Fibroblast of peridontal ligament (primary cell): ENCODE measurements at regions not wholly inside any gene's neighbourhood (a gene's known extent, or its start where the extent isn't known, plus 50 kb on each side); places are given as distances from the start of the nearest gene placed in this dataset.

Experiments used
- DNase-seq: peaks from one replicate; pipeline ENCODE4 v3.0.0-alpha.2; 2010; ENCODE audit errors: extremely low read depth

DNA sequence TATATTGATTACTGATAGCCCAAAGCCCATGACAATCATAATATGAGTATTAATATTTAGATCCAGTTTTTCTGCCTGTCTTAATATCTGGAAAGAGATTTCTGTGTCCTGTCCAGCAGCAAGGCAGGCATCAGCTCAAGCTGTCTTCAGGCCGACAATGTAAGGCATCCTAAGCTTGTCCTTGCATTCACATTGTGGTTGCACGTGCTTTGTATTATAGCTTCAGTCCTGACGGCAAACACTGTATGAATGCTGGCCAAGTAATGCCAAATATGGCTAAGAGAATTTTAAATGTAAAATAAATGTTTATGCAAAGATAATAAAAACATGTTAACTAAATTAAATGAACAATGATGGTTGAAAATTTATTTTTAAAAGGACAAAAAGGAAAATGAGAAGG lies 255.7 kb upstream of the RPS6KA3 start:
- no peak for DNase-seq

DNA sequence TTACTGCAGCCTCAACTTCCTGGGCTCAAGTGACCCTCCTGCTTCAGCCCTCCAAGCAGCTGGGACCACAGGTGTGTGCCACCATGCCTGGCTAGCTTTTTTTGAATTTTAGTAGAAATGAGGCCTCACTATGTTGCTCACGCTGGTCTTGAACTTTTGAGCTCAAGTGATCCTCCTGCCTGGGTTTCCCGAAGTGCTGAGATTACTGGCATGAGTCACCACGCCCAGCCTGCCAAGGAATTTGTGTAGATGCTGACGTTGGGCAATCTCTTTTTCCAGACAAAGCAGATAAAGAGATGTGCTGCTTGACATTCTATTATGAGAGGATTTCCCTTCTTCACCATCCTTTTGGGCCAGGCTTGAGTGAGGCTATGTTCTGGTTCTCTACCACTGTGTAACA lies 254.5 kb upstream of the RPS6KA3 start:
- peak; percentile 69 for DNase-seq

DNA sequence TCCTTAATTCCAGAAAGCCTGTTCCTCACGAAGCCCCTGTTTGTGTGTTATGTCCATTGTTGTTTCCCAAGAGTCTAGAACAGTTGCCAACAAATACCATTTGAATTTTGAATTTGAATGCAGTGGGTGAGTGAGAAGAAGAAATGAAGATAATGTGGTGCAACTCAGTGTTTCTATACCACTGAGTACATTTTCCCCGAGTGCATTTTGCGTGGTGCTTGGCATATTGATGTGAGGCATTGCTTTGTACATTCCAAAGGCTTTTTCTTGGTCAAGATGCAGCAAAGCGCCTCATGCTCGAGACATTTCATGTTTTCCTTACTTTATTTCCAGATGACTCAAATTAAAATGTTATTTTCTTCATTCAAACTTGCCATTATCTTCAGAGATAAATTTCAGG lies 253.1 kb upstream of the RPS6KA3 start:
- DNase-seq: no peak

- DNase-seq: no peak
Observed at GRCh38 chrX:20519146-20519545, 252.4 kb upstream of the RPS6KA3 start.

DNA sequence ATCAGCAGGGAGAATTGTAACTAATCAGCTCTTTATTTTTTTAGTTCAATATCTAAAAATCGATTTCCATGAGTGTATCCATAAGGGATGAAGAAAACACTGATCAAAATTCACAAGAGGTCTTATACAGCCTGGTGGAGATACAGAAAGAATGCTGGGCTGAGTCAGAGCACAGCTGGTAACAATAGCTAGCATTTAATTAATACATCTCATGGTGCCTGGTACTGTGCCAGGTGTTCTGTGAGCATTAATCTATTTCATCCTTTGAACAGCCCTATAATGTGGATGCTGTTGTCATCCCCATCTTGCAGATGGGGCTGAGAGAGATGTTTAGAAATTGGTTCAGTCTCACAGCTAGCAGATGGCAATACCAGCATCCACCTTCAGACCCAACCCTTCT lies 250.9 kb upstream of the RPS6KA3 start:
- peak; percentile 67 for DNase-seq

- peak; percentile 81 for DNase-seq
Observed at GRCh38 chrX:20515841-20516461, 249.2 kb upstream of the RPS6KA3 start.

- DNase-seq: peak; percentile 74
Observed at GRCh38 chrX:20514358-20514757, 247.6 kb upstream of the RPS6KA3 start.

GRCh38 chrX:20513185-20513584 lies 246.5 kb upstream of the RPS6KA3 start:
- no peak for DNase-seq

- DNase-seq: no peak
Observed at GRCh38 chrX:20511792-20512191, 245.1 kb upstream of the RPS6KA3 start.

DNA sequence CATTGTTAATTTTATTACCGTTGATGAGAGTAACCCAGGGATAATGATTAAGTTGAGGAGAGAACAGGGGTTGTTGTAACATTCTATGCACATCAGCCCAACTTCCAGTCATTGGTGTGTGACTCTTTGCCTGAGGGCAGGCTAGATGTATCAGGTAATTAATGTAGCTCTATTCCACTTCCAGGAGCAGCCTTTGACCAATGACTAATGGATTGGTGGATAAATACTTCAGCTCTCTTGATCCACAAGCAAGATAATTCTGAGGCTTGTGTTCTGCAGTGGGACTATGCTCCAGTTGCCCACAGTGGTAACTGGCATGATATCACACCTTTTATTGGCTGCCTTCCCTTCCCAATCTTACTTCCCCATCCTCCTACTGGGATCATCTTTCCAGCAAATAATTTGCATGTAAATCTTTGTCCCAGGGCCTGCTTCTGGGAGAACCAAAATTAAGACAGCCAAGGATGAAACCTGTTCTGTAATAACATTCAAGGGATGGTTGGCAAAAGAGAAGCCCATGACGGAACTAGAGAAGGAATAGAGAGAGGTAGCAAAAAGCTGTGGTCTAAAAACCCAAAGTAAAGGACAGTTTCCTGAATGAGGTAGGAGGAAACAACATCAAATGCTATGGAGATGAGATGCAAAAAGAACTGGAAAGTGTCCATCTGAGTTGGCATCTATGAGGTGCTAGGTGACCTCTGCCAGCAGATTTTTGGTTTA lies 241.4 kb upstream of the RPS6KA3 start:
- DNase-seq: no peak

DNA sequence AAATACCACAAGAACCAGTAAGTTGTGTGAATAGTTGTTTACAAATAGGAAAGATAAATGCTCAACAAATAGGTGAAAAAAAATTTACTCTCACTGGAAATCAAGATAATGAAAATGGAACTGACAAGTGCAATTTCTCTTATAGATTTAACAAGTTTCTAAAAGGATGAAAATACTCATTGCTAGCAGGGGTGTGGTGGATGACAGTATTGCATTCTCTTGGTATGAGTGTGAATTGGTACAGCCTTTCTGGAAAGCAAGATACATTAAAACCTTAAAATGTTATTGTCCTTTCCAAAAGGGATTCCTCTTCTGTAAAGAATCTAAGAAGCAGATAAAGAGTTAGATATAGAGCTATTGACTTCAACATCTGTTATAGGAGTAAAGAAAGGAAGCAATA lies 240.0 kb upstream of the RPS6KA3 start:
- DNase-seq: no peak

DNA sequence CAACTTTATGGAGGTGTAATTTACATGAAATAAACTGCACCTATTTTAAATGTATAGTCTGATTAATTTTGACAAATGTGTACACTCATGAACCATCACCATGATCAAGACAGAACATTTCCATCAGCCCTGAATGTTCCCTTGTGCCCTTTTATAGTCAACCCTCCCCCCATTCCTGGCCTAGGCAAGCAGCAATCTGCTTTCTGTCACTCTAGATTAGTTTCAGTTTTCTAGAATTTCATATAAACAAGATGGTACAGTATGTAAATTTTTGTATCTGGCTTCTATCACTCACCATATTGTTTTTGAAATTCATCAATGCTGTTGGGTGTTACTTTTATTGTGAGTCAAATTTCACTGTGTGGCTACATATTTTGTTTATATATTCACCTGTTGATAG lies 234.2 kb upstream of the RPS6KA3 start:
- no peak for DNase-seq

DNA sequence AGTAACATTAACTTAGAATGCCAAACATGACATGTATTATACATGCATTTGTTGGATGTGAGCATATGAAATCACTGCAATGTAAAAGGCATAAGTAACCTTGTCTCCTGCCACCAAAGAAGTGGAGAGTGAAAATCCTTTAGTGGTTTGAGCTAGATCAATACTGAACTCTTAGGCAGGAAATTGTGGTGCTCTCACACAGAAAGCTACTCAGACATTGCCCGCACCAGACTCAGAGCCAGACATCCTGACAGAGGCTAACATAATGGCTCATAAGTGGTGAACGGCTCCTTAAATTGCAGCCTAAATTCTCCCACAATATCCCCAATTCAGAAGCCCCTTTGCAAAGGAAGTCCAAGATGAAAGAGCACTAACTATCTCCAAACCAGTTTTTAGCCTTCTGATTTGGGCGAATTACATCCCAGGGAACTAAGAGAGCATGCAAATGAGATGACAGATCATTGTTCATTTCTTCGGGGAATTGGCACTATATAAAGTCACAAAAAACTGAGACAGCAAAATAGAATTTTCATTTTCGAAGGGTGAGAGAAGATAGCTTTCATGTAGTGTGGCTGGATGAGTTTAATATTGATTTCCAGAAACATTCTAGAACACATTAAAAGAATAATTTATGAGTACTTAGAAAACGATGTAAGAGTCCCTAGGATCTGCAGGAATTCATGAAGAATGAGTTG lies 233.6 kb upstream of the RPS6KA3 start:
- DNase-seq: no peak

DNA sequence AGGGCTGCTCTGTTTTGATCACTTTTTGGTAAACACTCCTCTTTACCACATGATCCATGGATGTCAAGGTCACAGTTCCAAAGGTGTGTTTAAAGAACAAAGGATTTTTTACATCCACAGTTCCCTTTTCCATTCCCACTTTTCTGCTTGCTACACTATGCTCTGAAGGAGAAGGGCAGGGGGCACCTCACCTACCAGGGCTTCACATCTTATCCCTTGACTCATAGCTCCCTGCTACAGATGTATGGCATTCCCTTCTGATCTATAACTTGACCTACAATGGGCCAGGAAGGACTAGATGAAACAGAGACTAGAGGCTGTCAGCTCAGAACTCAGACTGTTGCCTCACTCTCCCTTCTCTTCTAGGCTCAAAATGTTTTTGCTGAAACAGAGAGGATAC lies 233.1 kb upstream of the RPS6KA3 start:
- no peak for DNase-seq

DNA sequence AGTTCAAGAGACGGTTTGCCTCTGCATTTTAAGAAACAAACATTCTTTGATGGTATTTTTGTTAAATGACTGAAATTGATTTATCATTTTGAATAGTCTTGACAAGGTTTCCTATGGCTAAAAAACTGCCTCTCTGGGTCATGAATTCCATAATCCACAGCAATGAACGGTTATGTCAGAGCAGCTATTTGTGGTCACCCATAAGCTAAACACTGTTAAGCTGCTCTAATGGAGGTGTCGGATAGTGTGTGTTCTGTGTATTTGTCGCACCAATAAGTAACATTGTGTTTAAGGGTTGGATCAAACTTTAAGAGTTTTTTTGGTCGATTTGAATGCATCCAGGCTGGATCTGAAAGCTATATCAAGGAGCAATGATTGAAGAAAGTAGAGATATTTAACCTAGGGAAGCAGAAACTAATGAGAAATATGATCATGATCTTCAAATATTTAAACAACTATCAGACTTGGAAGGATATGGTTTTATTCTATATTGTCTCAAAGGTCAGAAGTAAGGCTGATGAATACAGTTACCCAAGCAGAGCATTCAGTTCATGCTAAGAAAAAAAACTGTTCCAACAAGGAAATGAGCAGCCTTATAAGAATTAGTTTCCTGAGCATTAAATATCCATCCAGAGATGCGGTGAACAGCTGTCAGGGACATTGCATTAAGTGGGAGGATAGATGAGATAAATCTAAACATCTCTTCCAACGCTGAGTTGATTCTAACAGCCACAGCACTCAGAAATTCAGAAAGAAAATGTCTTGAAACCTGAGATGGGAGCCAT lies 232.3 kb upstream of the RPS6KA3 start:
- DNase-seq: no peak

DNA sequence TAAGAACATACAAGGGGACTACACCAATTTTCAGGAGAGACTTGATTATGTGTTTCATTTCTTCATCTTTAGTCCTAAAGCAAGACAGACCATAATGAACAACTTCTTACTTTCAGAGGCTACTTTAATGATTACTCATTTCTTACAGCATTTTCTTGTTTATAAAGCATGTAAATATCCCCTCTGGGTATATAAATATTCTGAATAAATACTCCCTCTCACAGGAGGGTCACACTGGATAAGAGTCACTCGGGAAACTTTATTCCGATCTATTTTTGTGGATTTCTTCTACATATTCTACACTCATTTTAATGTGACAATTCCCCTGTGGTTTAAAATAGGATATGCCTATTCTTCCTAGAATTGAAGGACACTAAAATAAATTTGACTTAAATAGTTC lies 228.9 kb upstream of the RPS6KA3 start:
- DNase-seq: no peak

- DNase-seq: no peak
Observed at GRCh38 chrX:20488473-20488872, 221.8 kb upstream of the RPS6KA3 start.

DNA sequence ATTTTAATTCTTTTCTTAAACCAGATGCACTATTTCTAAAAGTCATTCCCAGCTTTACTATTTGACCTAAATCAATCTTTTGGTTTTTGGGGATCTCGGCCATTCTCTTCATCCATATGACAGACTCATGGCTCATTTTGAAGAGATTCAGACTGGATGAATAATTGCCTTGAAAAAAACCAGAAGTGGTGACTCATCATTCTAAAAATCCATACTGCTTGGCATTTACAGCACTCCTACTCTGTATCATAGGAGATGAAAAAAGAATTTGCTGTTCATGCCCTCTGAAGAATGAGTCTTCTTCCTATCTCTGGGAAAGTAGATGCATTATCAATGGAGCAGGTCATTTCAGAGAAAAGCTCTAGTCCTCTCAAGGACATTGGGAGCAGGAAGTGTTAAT lies 220.5 kb upstream of the RPS6KA3 start:
- DNase-seq: peak; percentile 57

GRCh38 chrX:20481632-20482031 lies 214.9 kb upstream of the RPS6KA3 start:
- no peak for DNase-seq

- DNase-seq: no peak
Observed at GRCh38 chrX:20479896-20480295, 213.2 kb upstream of the RPS6KA3 start.

DNA sequence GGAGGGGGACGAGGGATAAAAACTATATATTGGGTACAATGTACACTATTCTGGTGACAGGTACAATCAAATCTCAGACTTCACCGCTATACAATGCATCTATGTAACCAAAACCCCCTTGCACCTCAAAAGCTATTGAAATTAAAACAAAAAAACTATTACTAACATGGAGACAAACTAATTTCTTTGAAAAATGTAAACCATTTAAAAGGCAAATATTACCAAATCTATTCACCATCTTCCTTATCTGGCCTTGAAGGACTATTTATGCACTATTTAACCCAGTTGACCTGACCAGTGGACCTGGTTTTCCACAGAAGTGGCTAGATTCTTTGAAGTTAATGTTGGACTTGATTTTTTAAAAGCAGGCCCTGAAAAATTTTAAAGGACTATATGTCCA lies 212.3 kb upstream of the RPS6KA3 start:
- DNase-seq: no peak

- no peak for DNase-seq
Observed at GRCh38 chrX:20477836-20478524, 211.3 kb upstream of the RPS6KA3 start.
